Progenitor cell of endocrine pancreas (in vitro differentiated cells): ENCODE measurements at regions not wholly inside any gene's neighbourhood (a gene's known extent, or its start where the extent isn't known, plus 50 kb on each side); places are given as distances from the start of the nearest gene placed in this dataset.
A peak's percentile ranks its signal among the peaks of the same experiment; 100 is the strongest.
"Not testable (repeated sequence)": the region's sequence is repeated elsewhere in the genome, so short reads cannot be mapped to it uniquely, and the experiment has no call there.

ENCODE experiments used
- DNase-seq: peaks from one replicate; pipeline ENCODE4 v3.0.0; 2021; ENCODE audit warnings: low spot score; ENCODE audit not compliant: unreplicated experiment
- H3K27ac Mint-ChIP-seq: 2 replicates; pipeline ENCODE4 v1.8.0; 2021; ENCODE audit warnings: mild to moderate bottlenecking, moderate library complexity, mixed read lengths
- H3K27me3 Mint-ChIP-seq: 2 replicates; pipeline ENCODE4 v1.8.0; 2021; ENCODE audit warnings: mixed read lengths
- H3K36me3 Mint-ChIP-seq: 2 replicates; pipeline ENCODE4 v1.8.0; 2022; ENCODE audit warnings: mixed read lengths; ENCODE audit not compliant: insufficient read depth
- H3K4me1 Mint-ChIP-seq: 2 replicates; pipeline ENCODE4 v1.8.0; 2021; ENCODE audit warnings: low read depth, mixed read lengths
- H3K4me3 Mint-ChIP-seq: 2 replicates; pipeline ENCODE4 v1.8.0; 2021; ENCODE audit warnings: low read depth, mild to moderate bottlenecking, moderate library complexity, mixed read lengths
- H3K9me3 Mint-ChIP-seq: 2 replicates; pipeline ENCODE4 v1.8.0; 2021; ENCODE audit warnings: low read depth, mixed read lengths
- TF ChIP-seq, protein P1 (sequence below): fragments of 200-600 bp; sonication (generic); IDR thresholded peaks from one replicate; pipeline ENCODE4 v1.5.0; 2021; ENCODE audit warnings: antibody characterized with exemption, mild to moderate bottlenecking; ENCODE audit not compliant: unreplicated experiment

DNA sequence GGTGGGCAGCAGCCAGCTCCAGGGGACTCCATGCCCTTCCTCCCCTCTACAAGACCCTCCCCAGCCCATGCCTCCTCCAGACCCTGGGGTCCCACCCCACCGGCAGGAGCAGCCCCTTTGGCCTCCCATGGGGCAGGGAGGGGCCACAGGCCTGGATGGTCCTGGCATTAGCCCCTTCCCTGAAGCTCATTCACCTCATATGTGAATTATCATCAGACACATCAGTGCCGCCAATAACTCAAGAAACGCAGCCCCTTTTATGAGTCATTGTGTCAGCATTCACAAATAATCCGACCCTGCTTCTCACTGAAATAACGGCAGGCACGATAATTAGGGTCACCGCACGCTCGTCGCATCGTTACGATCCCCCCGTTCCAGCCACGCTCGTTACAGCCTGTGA is 124.2 kb downstream of the BRD1 start:
- TF ChIP-seq, protein P1, sequence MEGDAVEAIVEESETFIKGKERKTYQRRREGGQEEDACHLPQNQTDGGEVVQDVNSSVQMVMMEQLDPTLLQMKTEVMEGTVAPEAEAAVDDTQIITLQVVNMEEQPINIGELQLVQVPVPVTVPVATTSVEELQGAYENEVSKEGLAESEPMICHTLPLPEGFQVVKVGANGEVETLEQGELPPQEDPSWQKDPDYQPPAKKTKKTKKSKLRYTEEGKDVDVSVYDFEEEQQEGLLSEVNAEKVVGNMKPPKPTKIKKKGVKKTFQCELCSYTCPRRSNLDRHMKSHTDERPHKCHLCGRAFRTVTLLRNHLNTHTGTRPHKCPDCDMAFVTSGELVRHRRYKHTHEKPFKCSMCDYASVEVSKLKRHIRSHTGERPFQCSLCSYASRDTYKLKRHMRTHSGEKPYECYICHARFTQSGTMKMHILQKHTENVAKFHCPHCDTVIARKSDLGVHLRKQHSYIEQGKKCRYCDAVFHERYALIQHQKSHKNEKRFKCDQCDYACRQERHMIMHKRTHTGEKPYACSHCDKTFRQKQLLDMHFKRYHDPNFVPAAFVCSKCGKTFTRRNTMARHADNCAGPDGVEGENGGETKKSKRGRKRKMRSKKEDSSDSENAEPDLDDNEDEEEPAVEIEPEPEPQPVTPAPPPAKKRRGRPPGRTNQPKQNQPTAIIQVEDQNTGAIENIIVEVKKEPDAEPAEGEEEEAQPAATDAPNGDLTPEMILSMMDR, result no peak
- H3K27ac Mint-ChIP-seq, result peak overlapping the region; percentile 15
- H3K4me3 Mint-ChIP-seq, result no peak overlapping the region
- peaks cover 4% of the 10 kb centered on the region for H3K9me3 Mint-ChIP-seq
- peaks cover 11% of the 10 kb centered on the region for H3K27me3 Mint-ChIP-seq
- no peaks in the 10 kb centered on the region for H3K36me3 Mint-ChIP-seq
- H3K4me1 Mint-ChIP-seq, result peaks cover 14% of the 10 kb centered on the region
- no peak for DNase-seq

DNA sequence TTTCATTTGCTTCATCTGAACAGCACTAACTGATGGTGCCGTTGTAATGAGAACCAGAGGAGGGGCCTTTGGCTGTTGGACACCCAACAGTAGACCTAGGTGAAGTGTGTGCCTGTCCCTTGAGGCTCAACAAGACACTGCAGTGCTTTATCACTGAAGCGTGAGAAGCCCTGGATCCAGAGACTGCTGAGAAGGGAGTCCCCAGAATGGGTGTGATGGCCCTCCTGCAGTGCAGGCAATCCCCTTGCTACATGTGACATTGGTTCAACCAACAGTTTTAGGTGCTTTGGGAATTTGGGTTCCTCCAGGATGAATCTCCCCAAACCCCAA is 125.6 kb downstream of the BRD1 start:
- Mint-ChIP-seq H3K4me1 (peaks cover 14% of the 10 kb centered on the region), H3K4me3 (no peak overlapping the region), H3K27ac (no peak overlapping the region), H3K9me3 (peaks cover 10% of the 10 kb centered on the region), H3K27me3 (peaks cover 11% of the 10 kb centered on the region), H3K36me3 (no peaks in the 10 kb centered on the region)
- TF ChIP-seq, protein P1, result no peak
- no peak for DNase-seq

DNA sequence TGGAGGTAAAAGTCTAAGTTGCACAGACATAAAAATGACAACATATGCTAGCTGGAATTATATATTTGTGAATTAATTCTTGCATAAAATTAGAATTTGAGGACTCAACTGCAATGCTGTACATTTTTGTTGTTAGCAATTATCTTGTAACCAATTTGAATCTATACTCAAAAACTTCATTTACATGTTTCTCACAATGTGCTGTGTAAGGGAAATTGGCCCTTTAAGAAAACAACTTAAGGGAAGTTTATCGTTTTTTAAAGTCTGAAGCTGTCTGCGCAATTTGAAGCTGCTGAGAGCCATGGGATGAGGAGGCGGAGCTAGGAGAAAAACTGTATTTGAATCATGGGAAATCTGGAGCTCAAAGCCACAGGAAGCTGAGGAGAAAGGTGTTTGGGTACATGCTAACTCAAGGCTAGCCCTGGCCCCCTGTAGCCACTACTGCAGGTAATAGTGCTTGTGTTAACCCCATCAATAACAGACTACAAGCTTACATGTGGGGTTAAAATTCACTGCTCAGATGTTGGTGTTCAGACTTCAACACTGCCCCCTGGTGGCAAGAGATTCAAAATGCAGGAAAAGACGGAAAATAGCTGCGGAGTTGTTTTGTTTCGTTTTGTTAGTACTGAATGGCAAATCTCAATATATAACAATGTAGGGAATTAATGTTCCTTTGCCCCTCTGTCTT is 126.1 kb downstream of the BRD1 start:
- peaks cover 14% of the 10 kb centered on the region for H3K4me1 Mint-ChIP-seq
- H3K4me3 Mint-ChIP-seq, result no peak overlapping the region
- no peak overlapping the region for H3K27ac Mint-ChIP-seq
- H3K36me3 Mint-ChIP-seq, result no peaks in the 10 kb centered on the region
- peaks cover 11% of the 10 kb centered on the region for H3K27me3 Mint-ChIP-seq
- DNase-seq, result no peak
- H3K9me3 Mint-ChIP-seq, result peaks cover 12% of the 10 kb centered on the region
- TF ChIP-seq, protein P1, result peak; percentile 50

DNA sequence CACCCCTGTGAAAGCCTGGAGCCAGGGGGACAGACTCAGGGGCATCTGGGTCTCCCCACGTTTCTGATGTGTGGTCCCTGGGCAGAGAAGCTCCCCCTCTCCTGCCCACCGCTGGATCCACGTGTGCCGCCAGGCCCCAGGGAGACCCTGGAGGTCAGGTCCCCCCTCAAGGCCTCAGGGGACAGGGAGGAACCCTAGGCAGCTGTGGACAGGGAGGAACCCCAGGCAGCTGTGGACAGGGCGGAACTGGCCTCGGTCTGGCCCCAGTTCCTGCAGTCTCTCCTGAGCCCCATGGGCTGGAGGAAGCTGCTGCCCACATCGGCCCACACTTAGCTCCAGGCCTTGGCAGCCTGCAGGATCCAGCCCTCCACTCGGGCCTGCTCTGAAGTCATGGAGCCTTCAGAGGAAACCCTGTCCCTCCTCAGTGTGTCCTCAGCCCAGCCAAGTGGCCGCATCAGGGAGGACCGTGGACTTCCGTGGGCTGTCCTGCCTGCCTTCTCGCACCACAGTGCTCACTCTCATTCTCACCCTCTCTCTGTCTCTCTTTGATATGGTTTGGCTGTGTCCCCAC is 127.7 kb downstream of the BRD1 start:
- Mint-ChIP-seq H3K27ac (no peak overlapping the region), H3K36me3 (no peaks in the 10 kb centered on the region), H3K4me1 (peaks cover 7% of the 10 kb centered on the region), H3K27me3 (peaks cover 11% of the 10 kb centered on the region), H3K9me3 (peaks cover 12% of the 10 kb centered on the region), H3K4me3 (no peak overlapping the region)
- TF ChIP-seq, protein P1, result no peak
- DNase-seq, result no peak

DNA sequence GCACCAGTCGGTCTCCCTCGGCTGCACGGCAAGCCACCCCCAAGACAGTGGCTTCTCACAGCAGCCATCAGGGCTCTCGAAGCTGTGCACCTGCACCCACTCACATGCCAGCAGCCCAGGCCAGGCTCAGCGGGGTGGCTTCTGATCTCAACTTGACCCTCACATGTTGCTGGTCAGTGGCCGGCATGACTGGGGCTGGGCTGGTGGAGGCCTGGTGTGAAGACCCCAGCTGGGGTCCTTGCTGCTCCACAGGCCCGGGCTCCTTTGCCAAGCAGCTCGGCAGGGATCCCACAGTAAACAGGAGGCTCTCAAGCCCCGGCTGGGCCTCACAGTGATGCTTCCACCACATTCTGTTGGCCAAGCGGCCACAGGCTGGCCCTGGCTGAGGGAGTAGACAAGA is 128.2 kb downstream of the BRD1 start:
- H3K27me3 Mint-ChIP-seq, result peaks cover 11% of the 10 kb centered on the region
- TF ChIP-seq, protein P1, result no peak
- peaks cover 5% of the 10 kb centered on the region for H3K4me1 Mint-ChIP-seq
- H3K9me3 Mint-ChIP-seq, result peaks cover 12% of the 10 kb centered on the region
- no peak overlapping the region for H3K4me3 Mint-ChIP-seq
- no peak overlapping the region for H3K27ac Mint-ChIP-seq
- no peak for DNase-seq
- H3K36me3 Mint-ChIP-seq, result no peaks in the 10 kb centered on the region

DNA sequence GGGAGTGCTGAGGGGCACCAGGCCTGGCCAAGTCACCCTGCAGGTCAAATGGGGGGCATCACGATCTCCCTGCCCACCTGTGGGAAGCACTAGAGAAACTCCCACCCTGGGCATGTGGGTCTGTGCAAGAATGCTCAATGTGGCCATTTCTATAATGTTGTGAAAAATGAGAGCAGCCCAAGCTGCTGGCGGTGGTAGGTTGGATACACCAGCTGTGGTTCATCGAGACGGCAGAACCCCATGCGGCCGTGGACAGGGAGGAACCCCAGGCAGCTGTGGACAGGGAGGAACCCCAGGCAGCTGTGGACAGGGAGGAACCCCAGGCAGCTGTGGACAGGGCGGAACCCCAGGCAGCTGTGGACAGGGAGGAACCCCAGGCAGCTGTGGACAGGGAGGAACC is 129.1 kb downstream of the BRD1 start:
- H3K36me3 Mint-ChIP-seq, H3K27ac Mint-ChIP-seq, H3K4me3 Mint-ChIP-seq, H3K4me1 Mint-ChIP-seq, H3K27me3 Mint-ChIP-seq, DNase-seq: not testable (repeated sequence)
- H3K9me3 Mint-ChIP-seq, result peaks cover 12% of the 10 kb centered on the region
